ENCODE measurements at regions not wholly inside any gene's neighbourhood (a gene's known extent, or its start where the extent isn't known, plus 50 kb on each side); places are given as distances from the start of the nearest gene placed in this dataset.

- H3K9me3 ChIP-seq (ENCODE audit: control insufficient read depth, insufficient read depth, low read length): no peaks in the 10 kb centered on the region
- no peaks in the 10 kb centered on the region for H3K36me3 ChIP-seq (ENCODE audit: control insufficient read depth, insufficient read depth, low read length)
- peaks cover 9% of the 10 kb centered on the region for H3K4me1 ChIP-seq (ENCODE audit: control insufficient read depth, insufficient read depth, low read length)
- H3K27me3 ChIP-seq (ENCODE audit: control insufficient read depth, insufficient read depth, low read length): no peaks in the 10 kb centered on the region
- peak overlapping the region; percentile 5 for H3K9ac ChIP-seq (ENCODE audit: low read depth, low read length)
- H3K4me3 ChIP-seq (ENCODE audit: low read depth, low read length): no peak overlapping the region
These were observed 115.3 kb upstream of the BNC2 start for GRCh38 chr9:16985559-16986348.

GRCh38 chr9:16982780-16983310 is 112.4 kb upstream of the BNC2 start:
- peaks cover 9% of the 10 kb centered on the region for H3K4me1 ChIP-seq (ENCODE audit: control insufficient read depth, insufficient read depth, low read length)
- H3K9ac ChIP-seq (ENCODE audit: low read depth, low read length): no peak overlapping the region
- H3K4me3 ChIP-seq (ENCODE audit: low read depth, low read length): no peak overlapping the region
- H3K27me3 ChIP-seq (ENCODE audit: control insufficient read depth, insufficient read depth, low read length): no peaks in the 10 kb centered on the region
- no peaks in the 10 kb centered on the region for H3K36me3 ChIP-seq (ENCODE audit: control insufficient read depth, insufficient read depth, low read length)
- H3K9me3 ChIP-seq (ENCODE audit: control insufficient read depth, insufficient read depth, low read length): no peaks in the 10 kb centered on the region

GRCh38 chr9:16976427-16976826 is 106.0 kb upstream of the BNC2 start:
- H3K36me3 ChIP-seq (ENCODE audit: control insufficient read depth, insufficient read depth, low read length): no peaks in the 10 kb centered on the region
- no peaks in the 10 kb centered on the region for H3K27me3 ChIP-seq (ENCODE audit: control insufficient read depth, insufficient read depth, low read length)
- no peaks in the 10 kb centered on the region for H3K9me3 ChIP-seq (ENCODE audit: control insufficient read depth, insufficient read depth, low read length)
- no peaks in the 10 kb centered on the region for H3K4me1 ChIP-seq (ENCODE audit: control insufficient read depth, insufficient read depth, low read length)
- H3K9ac ChIP-seq (ENCODE audit: low read depth, low read length): no peak overlapping the region
- H3K4me3 ChIP-seq (ENCODE audit: low read depth, low read length): no peak overlapping the region

- H3K9me3 ChIP-seq (ENCODE audit: control insufficient read depth, insufficient read depth, low read length): no peaks in the 10 kb centered on the region
- H3K4me1 ChIP-seq (ENCODE audit: control insufficient read depth, insufficient read depth, low read length): no peaks in the 10 kb centered on the region
- no peak overlapping the region for H3K4me3 ChIP-seq (ENCODE audit: low read depth, low read length)
- no peaks in the 10 kb centered on the region for H3K27me3 ChIP-seq (ENCODE audit: control insufficient read depth, insufficient read depth, low read length)
- H3K36me3 ChIP-seq (ENCODE audit: control insufficient read depth, insufficient read depth, low read length): no peaks in the 10 kb centered on the region
- no peak overlapping the region for H3K9ac ChIP-seq (ENCODE audit: low read depth, low read length)
These were observed 104.0 kb upstream of the BNC2 start for GRCh38 chr9:16974436-16974835.

GRCh38 chr9:16970321-16970720 is 99.9 kb upstream of the BNC2 start:
- Histone ChIP-seq H3K4me1 (ENCODE audit: control insufficient read depth, insufficient read depth, low read length) (no peaks in the 10 kb centered on the region), H3K9me3 (ENCODE audit: control insufficient read depth, insufficient read depth, low read length) (no peaks in the 10 kb centered on the region), H3K27me3 (ENCODE audit: control insufficient read depth, insufficient read depth, low read length) (no peaks in the 10 kb centered on the region), H3K9ac (ENCODE audit: low read depth, low read length) (no peak overlapping the region), H3K4me3 (ENCODE audit: low read depth, low read length) (no peak overlapping the region), H3K36me3 (ENCODE audit: control insufficient read depth, insufficient read depth, low read length) (no peaks in the 10 kb centered on the region)

GRCh38 chr9:16964228-16964627 is 93.8 kb upstream of the BNC2 start:
- no peaks in the 10 kb centered on the region for H3K36me3 ChIP-seq (ENCODE audit: control insufficient read depth, insufficient read depth, low read length)
- H3K27me3 ChIP-seq (ENCODE audit: control insufficient read depth, insufficient read depth, low read length): no peaks in the 10 kb centered on the region
- no peaks in the 10 kb centered on the region for H3K9me3 ChIP-seq (ENCODE audit: control insufficient read depth, insufficient read depth, low read length)
- H3K4me1 ChIP-seq (ENCODE audit: control insufficient read depth, insufficient read depth, low read length): no peaks in the 10 kb centered on the region
- H3K9ac ChIP-seq (ENCODE audit: low read depth, low read length): no peak overlapping the region
- H3K4me3 ChIP-seq (ENCODE audit: low read depth, low read length): no peak overlapping the region

- no peaks in the 10 kb centered on the region for H3K27me3 ChIP-seq (ENCODE audit: control insufficient read depth, insufficient read depth, low read length)
- H3K9me3 ChIP-seq (ENCODE audit: control insufficient read depth, insufficient read depth, low read length): no peaks in the 10 kb centered on the region
- no peaks in the 10 kb centered on the region for H3K36me3 ChIP-seq (ENCODE audit: control insufficient read depth, insufficient read depth, low read length)
- no peak overlapping the region for H3K9ac ChIP-seq (ENCODE audit: low read depth, low read length)
- H3K4me3 ChIP-seq (ENCODE audit: low read depth, low read length): no peak overlapping the region
- no peaks in the 10 kb centered on the region for H3K4me1 ChIP-seq (ENCODE audit: control insufficient read depth, insufficient read depth, low read length)
These were observed 89.6 kb upstream of the BNC2 start for GRCh38 chr9:16960084-16960483.

GRCh38 chr9:16959391-16959790 is 88.9 kb upstream of the BNC2 start:
- Histone ChIP-seq H3K4me1 (ENCODE audit: control insufficient read depth, insufficient read depth, low read length) (no peaks in the 10 kb centered on the region), H3K36me3 (ENCODE audit: control insufficient read depth, insufficient read depth, low read length) (no peaks in the 10 kb centered on the region), H3K9ac (ENCODE audit: low read depth, low read length) (no peak overlapping the region), H3K9me3 (ENCODE audit: control insufficient read depth, insufficient read depth, low read length) (no peaks in the 10 kb centered on the region), H3K4me3 (ENCODE audit: low read depth, low read length) (no peak overlapping the region), H3K27me3 (ENCODE audit: control insufficient read depth, insufficient read depth, low read length) (no peaks in the 10 kb centered on the region)

- Histone ChIP-seq H3K9ac (ENCODE audit: low read depth, low read length) (no peak overlapping the region), H3K4me3 (ENCODE audit: low read depth, low read length) (no peak overlapping the region), H3K36me3 (ENCODE audit: control insufficient read depth, insufficient read depth, low read length) (no peaks in the 10 kb centered on the region), H3K4me1 (ENCODE audit: control insufficient read depth, insufficient read depth, low read length) (peaks cover 3% of the 10 kb centered on the region), H3K27me3 (ENCODE audit: control insufficient read depth, insufficient read depth, low read length) (no peaks in the 10 kb centered on the region), H3K9me3 (ENCODE audit: control insufficient read depth, insufficient read depth, low read length) (no peaks in the 10 kb centered on the region)
These were observed 83.6 kb upstream of the BNC2 start for GRCh38 chr9:16954040-16954439.

- no peaks in the 10 kb centered on the region for H3K36me3 ChIP-seq (ENCODE audit: control insufficient read depth, insufficient read depth, low read length)
- H3K27me3 ChIP-seq (ENCODE audit: control insufficient read depth, insufficient read depth, low read length): no peaks in the 10 kb centered on the region
- peaks cover 3% of the 10 kb centered on the region for H3K4me1 ChIP-seq (ENCODE audit: control insufficient read depth, insufficient read depth, low read length)
- no peaks in the 10 kb centered on the region for H3K9me3 ChIP-seq (ENCODE audit: control insufficient read depth, insufficient read depth, low read length)
- no peak overlapping the region for H3K4me3 ChIP-seq (ENCODE audit: low read depth, low read length)
- H3K9ac ChIP-seq (ENCODE audit: low read depth, low read length): no peak overlapping the region
These were observed 81.0 kb upstream of the BNC2 start for GRCh38 chr9:16951502-16951901.

GRCh38 chr9:16950051-16950450 is 79.6 kb upstream of the BNC2 start:
- H3K4me3 ChIP-seq (ENCODE audit: low read depth, low read length): no peak overlapping the region
- H3K27me3 ChIP-seq (ENCODE audit: control insufficient read depth, insufficient read depth, low read length): no peaks in the 10 kb centered on the region
- peaks cover 3% of the 10 kb centered on the region for H3K4me1 ChIP-seq (ENCODE audit: control insufficient read depth, insufficient read depth, low read length)
- H3K36me3 ChIP-seq (ENCODE audit: control insufficient read depth, insufficient read depth, low read length): no peaks in the 10 kb centered on the region
- H3K9ac ChIP-seq (ENCODE audit: low read depth, low read length): no peak overlapping the region
- H3K9me3 ChIP-seq (ENCODE audit: control insufficient read depth, insufficient read depth, low read length): no peaks in the 10 kb centered on the region

GRCh38 chr9:16930578-16930977 is 60.1 kb upstream of the BNC2 start:
- no peak overlapping the region for H3K4me3 ChIP-seq (ENCODE audit: low read depth, low read length)
- H3K4me1 ChIP-seq (ENCODE audit: control insufficient read depth, insufficient read depth, low read length): no peaks in the 10 kb centered on the region
- H3K36me3 ChIP-seq (ENCODE audit: control insufficient read depth, insufficient read depth, low read length): no peaks in the 10 kb centered on the region
- no peaks in the 10 kb centered on the region for H3K9me3 ChIP-seq (ENCODE audit: control insufficient read depth, insufficient read depth, low read length)
- H3K9ac ChIP-seq (ENCODE audit: low read depth, low read length): no peak overlapping the region
- H3K27me3 ChIP-seq (ENCODE audit: control insufficient read depth, insufficient read depth, low read length): no peaks in the 10 kb centered on the region

Data from iPS-15b (cell line).